ENCODE measurements at regions not wholly inside any gene's neighbourhood (a gene's known extent, or its start where the extent isn't known, plus 50 kb on each side); places are given as distances from the start of the nearest gene placed in this dataset.

GRCh38 chr5:88944751-88945531 lies 62.0 kb upstream of the MEF2C start:
- TF ChIP-seq CTCF (IDR thresholded peaks at IDR 0.05; ENCODE audit: control extremely low read depth in 1 of 3, insufficient read depth in 1 of 3, low read depth in 1 of 3, low read length in 3 of 3), result no peak
- TF ChIP-seq KDM5A (IDR thresholded peaks at IDR 0.05; ENCODE audit: low read length), result no peak
- TF ChIP-seq CEBPB (IDR thresholded peaks at IDR 0.05; ENCODE audit: low read depth, low read length), result no peak
- no peak for TF ChIP-seq POLR2A (IDR thresholded peaks at IDR 0.05; ENCODE audit: control extremely low read depth in 1 of 2, low read depth in 2 of 2, low read length in 2 of 2)
- TF ChIP-seq SIN3A (conservative IDR thresholded peaks at IDR 0.05 in 1 of 2, IDR thresholded peaks at IDR 0.05 in 1 of 2; ENCODE audit: low read depth in 1 of 2, low read length in 2 of 2), result no peak
- TF ChIP-seq CHD1 (IDR thresholded peaks at IDR 0.05; ENCODE audit: low read depth, low read length), result no peak
- TF ChIP-seq KDM4A (IDR thresholded peaks at IDR 0.05; ENCODE audit: low read depth, low read length, severe bottlenecking), result no peak
- TF ChIP-seq E2F6 (IDR thresholded peaks at IDR 0.05), result no peak
- no peak for TF ChIP-seq POLR2AphosphoS5 (IDR thresholded peaks at IDR 0.05; ENCODE audit: low read depth, low read length)
